Osteoblast (primary cell): ENCODE measurements at regions not wholly inside any gene's neighbourhood (a gene's known extent, or its start where the extent isn't known, plus 50 kb on each side); places are given as distances from the start of the nearest gene placed in this dataset.

Source experiments
- DNase-seq: peaks from one replicate; pipeline ENCODE4 v3.0.0; 2011; ENCODE audit warnings: low spot score, mixed read lengths; ENCODE audit not compliant: insufficient read length; ENCODE audit errors: missing footprints
- H2AFZ ChIP-seq: 2 replicates; pipeline ENCODE4 v1.6.0; 2011; ENCODE audit warnings: mild to moderate bottlenecking, low read length
- H3K27ac ChIP-seq: 2 replicates; pipeline ENCODE4 v1.5.1; 2011; ENCODE audit warnings: mild to moderate bottlenecking, low read depth, low read length, moderate library complexity
- H3K27me3 ChIP-seq: 2 replicates; pipeline ENCODE4 v1.6.0; 2012; ENCODE audit warnings: mild to moderate bottlenecking, control low read depth, inconsistent platforms, low read length, moderate library complexity; ENCODE audit not compliant: insufficient read depth
- H3K36me3 ChIP-seq: 2 replicates; pipeline ENCODE4 v1.5.1; 2011; ENCODE audit warnings: mild to moderate bottlenecking, low read length, control low read depth, moderate library complexity; ENCODE audit not compliant: insufficient read depth
- H3K4me1 ChIP-seq: 2 replicates; pipeline ENCODE4 v1.5.1; 2011; ENCODE audit warnings: mild to moderate bottlenecking, low read length, control low read depth, moderate library complexity; ENCODE audit not compliant: insufficient read depth
- H3K4me2 ChIP-seq: 2 replicates; pipeline ENCODE4 v1.6.0; 2011; ENCODE audit warnings: mild to moderate bottlenecking, low read length; ENCODE audit not compliant: insufficient read depth
- H3K4me3 ChIP-seq: fragments of 200-600 bp; sonication (generic); 3 replicates; pipeline ENCODE4 v1.5.1; 2012; ENCODE audit warnings: mild to moderate bottlenecking, low read length, inconsistent platforms; ENCODE audit not compliant: insufficient read depth
- H3K79me2 ChIP-seq: 2 replicates; pipeline ENCODE4 v1.6.0; 2012; ENCODE audit warnings: mild to moderate bottlenecking, low read length, control low read depth, inconsistent platforms; ENCODE audit not compliant: insufficient read depth
- H3K9me3 ChIP-seq: 2 replicates; pipeline ENCODE4 v1.5.1; 2011; ENCODE audit warnings: low read depth, low read length, control low read depth
- H4K20me1 ChIP-seq: 2 replicates; pipeline ENCODE4 v1.6.0; 2012; ENCODE audit warnings: mild to moderate bottlenecking, low read length, control low read depth; ENCODE audit not compliant: insufficient read depth
- CTCF ChIP-seq: IDR thresholded peaks from 2 replicates; pipeline ENCODE4 v1.5.1; 2011; ENCODE audit warnings: mild to moderate bottlenecking, low read depth, low read length, moderate library complexity; ENCODE audit errors: extremely low read depth

GRCh38 chr6:90953405-90954161 lies 366.7 kb upstream of the MAP3K7 start:
- no peak for DNase-seq
- no peak overlapping the region for H2AFZ ChIP-seq
- H3K36me3 ChIP-seq: no peaks in the 10 kb centered on the region
- no peaks in the 10 kb centered on the region for H4K20me1 ChIP-seq
- TF ChIP-seq CTCF: no peak
- no peak overlapping the region for H3K4me2 ChIP-seq
- H3K4me3 ChIP-seq: no peak overlapping the region
- no peak overlapping the region for H3K27ac ChIP-seq
- no peaks in the 10 kb centered on the region for H3K27me3 ChIP-seq
- H3K4me1 ChIP-seq: no peaks in the 10 kb centered on the region
- no peaks in the 10 kb centered on the region for H3K79me2 ChIP-seq
- no peaks in the 10 kb centered on the region for H3K9me3 ChIP-seq

GRCh38 chr6:90952176-90952575 lies 365.3 kb upstream of the MAP3K7 start:
- Histone ChIP-seq H3K4me1 (no peaks in the 10 kb centered on the region), H4K20me1 (no peaks in the 10 kb centered on the region), H3K4me3 (no peak overlapping the region), H2AFZ (no peak overlapping the region), H3K36me3 (no peaks in the 10 kb centered on the region), H3K27me3 (no peaks in the 10 kb centered on the region), H3K9me3 (no peaks in the 10 kb centered on the region), H3K4me2 (no peak overlapping the region), H3K79me2 (no peaks in the 10 kb centered on the region), H3K27ac (no peak overlapping the region)
- no peak for DNase-seq
- TF ChIP-seq CTCF: no peak

GRCh38 chr6:90948540-90948939 lies 361.7 kb upstream of the MAP3K7 start:
- TF ChIP-seq CTCF: no peak
- H4K20me1 ChIP-seq: no peaks in the 10 kb centered on the region
- H3K27ac ChIP-seq: no peak overlapping the region
- H3K9me3 ChIP-seq: no peaks in the 10 kb centered on the region
- H3K4me3 ChIP-seq: no peak overlapping the region
- H3K27me3 ChIP-seq: no peaks in the 10 kb centered on the region
- no peak for DNase-seq
- H3K79me2 ChIP-seq: no peaks in the 10 kb centered on the region
- no peak overlapping the region for H3K4me2 ChIP-seq
- H3K4me1 ChIP-seq: no peaks in the 10 kb centered on the region
- no peaks in the 10 kb centered on the region for H3K36me3 ChIP-seq
- H2AFZ ChIP-seq: no peak overlapping the region

- TF ChIP-seq CTCF: no peak
- Histone ChIP-seq H2AFZ (no peak overlapping the region), H4K20me1 (no peaks in the 10 kb centered on the region), H3K36me3 (no peaks in the 10 kb centered on the region), H3K27me3 (no peaks in the 10 kb centered on the region), H3K4me2 (no peak overlapping the region), H3K79me2 (no peaks in the 10 kb centered on the region), H3K9me3 (no peaks in the 10 kb centered on the region), H3K4me3 (no peak overlapping the region), H3K4me1 (no peaks in the 10 kb centered on the region), H3K27ac (no peak overlapping the region)
- DNase-seq: no peak
Observed at GRCh38 chr6:90947184-90948064, 360.6 kb upstream of the MAP3K7 start.
